Nephron (organoid): ENCODE measurements at regions not wholly inside any gene's neighbourhood (a gene's known extent, or its start where the extent isn't known, plus 50 kb on each side); places are given as distances from the start of the nearest gene placed in this dataset.

ENCODE experiments used
- H3K27ac Mint-ChIP-seq, 3 experiments: 2 replicates each; pipeline ENCODE4 v1.8.0; 2020; ENCODE audit warnings: mixed read lengths in 3 of 3, mild to moderate bottlenecking in 2 of 3, moderate library complexity in 1 of 3
- H3K27me3 Mint-ChIP-seq: 2 replicates; pipeline ENCODE4 v1.8.0; 2021; ENCODE audit warnings: low read depth, mild to moderate bottlenecking, moderate library complexity, mixed read lengths
- H3K36me3 Mint-ChIP-seq: 2 replicates; pipeline ENCODE4 v1.8.0; 2020; ENCODE audit warnings: low read depth, mixed read lengths
- H3K4me1 Mint-ChIP-seq: 2 replicates; pipeline ENCODE4 v1.8.0; 2020; ENCODE audit warnings: mixed read lengths
- H3K4me3 Mint-ChIP-seq, 3 experiments: 2 replicates each; pipeline ENCODE4 v1.8.0; 2020; ENCODE audit warnings: mild to moderate bottlenecking in 3 of 3, mixed read lengths in 3 of 3, moderate library complexity in 2 of 3
- H3K9me3 Mint-ChIP-seq: 2 replicates; pipeline ENCODE4 v1.8.0; 2020; ENCODE audit warnings: mixed read lengths
- TF ChIP-seq, protein P1 (sequence below), 3 experiments: fragments of 200-600 bp; sonication (generic); IDR thresholded peaks; one replicate each; pipeline ENCODE4 v1.5.0; 2021; ENCODE audit warnings: antibody characterized with exemption in 3 of 3; ENCODE audit not compliant: unreplicated experiment in 3 of 3

DNA sequence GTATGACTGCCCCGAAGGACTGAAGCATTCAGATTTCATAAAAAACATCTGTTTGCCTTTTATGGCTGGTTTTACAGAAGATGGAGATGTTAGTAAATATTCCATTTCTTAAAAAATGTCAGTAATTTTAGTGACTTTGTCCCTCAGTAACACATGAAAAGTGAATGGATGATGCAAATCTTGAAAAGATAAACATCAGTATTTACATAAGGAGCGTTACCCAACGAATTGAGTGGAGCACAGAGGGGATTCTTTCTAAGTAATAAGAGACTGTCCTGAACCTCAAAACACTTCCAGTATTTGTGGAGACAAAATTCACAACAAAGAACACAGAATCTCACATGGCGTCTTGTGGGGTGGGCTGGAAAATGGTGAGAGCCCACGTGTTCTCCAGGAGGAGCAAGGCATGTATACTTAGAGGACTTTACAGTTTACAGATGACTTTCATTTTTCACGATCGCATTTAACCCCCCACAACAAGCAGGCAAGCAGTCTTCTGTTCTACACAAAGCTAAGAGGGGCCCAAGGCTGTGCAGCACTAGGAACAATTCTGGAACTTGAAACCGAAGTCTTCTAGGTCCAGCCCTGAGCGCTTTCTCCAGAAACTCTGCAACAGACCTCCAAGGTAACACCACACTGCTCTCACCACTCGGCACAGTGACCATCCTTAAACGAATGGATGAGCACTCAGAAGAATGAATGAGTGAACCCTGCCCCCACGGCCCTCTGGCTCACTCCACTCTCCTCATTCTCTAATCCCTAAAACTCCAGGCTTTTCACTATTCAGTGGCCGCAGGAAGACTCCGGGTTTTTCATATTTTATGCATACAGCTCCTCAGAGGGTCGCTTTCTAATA lies 709.8 kb downstream of the UQCRFS1 start:
- no peaks in the 10 kb centered on the region for H3K4me1 Mint-ChIP-seq
- no peaks in the 10 kb centered on the region for H3K36me3 Mint-ChIP-seq
- peaks cover 8% of the 10 kb centered on the region for H3K27me3 Mint-ChIP-seq
- no peak overlapping the region for H3K4me3 Mint-ChIP-seq
- no peak overlapping the region for H3K27ac Mint-ChIP-seq
- no peaks in the 10 kb centered on the region for H3K9me3 Mint-ChIP-seq
- TF ChIP-seq, protein P1, sequence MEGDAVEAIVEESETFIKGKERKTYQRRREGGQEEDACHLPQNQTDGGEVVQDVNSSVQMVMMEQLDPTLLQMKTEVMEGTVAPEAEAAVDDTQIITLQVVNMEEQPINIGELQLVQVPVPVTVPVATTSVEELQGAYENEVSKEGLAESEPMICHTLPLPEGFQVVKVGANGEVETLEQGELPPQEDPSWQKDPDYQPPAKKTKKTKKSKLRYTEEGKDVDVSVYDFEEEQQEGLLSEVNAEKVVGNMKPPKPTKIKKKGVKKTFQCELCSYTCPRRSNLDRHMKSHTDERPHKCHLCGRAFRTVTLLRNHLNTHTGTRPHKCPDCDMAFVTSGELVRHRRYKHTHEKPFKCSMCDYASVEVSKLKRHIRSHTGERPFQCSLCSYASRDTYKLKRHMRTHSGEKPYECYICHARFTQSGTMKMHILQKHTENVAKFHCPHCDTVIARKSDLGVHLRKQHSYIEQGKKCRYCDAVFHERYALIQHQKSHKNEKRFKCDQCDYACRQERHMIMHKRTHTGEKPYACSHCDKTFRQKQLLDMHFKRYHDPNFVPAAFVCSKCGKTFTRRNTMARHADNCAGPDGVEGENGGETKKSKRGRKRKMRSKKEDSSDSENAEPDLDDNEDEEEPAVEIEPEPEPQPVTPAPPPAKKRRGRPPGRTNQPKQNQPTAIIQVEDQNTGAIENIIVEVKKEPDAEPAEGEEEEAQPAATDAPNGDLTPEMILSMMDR (IDR thresholded peaks at IDR 0.05; ENCODE audit: unreplicated experiment in 3 of 3): no peak

DNA sequence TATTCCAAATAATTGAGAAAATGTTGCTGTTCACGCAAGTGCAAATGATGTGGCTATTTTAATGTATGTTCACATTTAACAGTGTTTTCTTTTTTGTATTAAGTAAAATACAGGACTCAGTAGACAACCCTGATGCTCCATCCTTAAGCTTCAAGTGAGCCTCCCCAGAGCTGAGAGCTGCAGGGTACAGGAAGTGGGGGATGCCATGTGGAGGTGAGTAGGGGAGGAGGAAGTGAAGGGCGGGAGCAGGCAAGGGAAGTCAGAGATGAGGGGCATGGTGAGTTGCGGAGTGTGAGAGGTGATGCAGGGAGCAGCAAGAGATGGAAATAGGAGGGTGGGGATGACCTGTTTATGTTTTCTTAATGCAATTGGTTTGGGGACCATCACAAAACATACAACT lies 711.0 kb downstream of the UQCRFS1 start:
- TF ChIP-seq, protein P1 (IDR thresholded peaks at IDR 0.05; ENCODE audit: unreplicated experiment in 3 of 3): no peak
- Mint-ChIP-seq H3K4me1 (no peaks in the 10 kb centered on the region), H3K9me3 (no peaks in the 10 kb centered on the region), H3K36me3 (no peaks in the 10 kb centered on the region), H3K27me3 (peaks cover 8% of the 10 kb centered on the region), H3K27ac (no peak overlapping the region), H3K4me3 (no peak overlapping the region)

DNA sequence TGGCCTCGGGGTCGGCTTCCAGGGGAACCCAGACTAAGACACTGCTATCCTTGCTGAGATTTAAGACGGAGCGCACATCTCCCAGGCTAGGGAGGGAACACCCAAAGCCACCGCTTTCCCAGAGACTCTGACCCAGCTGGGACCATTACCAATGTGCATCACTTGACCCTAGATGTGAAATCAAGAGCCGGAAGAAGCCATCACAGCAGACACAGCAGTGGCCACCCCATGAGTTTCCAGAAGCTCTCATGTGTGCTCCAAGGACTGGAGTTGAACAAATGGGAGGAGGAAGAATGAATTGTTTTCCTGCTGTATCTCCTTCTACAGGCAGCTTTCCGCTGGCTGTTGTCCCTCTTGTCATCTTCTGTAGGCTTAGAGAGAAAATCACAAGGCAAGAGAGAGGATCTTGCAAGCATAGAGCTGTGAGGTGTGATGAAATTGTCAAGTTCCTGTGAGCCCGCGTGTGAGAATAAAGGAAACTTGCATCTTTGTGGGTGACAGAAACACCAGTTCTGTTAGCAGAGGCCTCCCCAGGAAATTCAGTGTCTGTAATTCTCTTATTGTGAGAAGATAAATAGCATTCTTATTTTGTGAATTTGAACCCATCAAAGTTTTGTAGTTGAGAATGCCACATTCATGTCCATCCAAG lies 711.8 kb downstream of the UQCRFS1 start:
- H3K27ac Mint-ChIP-seq: no peak overlapping the region
- H3K9me3 Mint-ChIP-seq: no peaks in the 10 kb centered on the region
- H3K36me3 Mint-ChIP-seq: no peaks in the 10 kb centered on the region
- TF ChIP-seq, protein P1 (IDR thresholded peaks at IDR 0.05; ENCODE audit: unreplicated experiment in 3 of 3): no peak
- no peaks in the 10 kb centered on the region for H3K4me1 Mint-ChIP-seq
- H3K4me3 Mint-ChIP-seq: no peak overlapping the region
- H3K27me3 Mint-ChIP-seq: peaks cover 8% of the 10 kb centered on the region

DNA sequence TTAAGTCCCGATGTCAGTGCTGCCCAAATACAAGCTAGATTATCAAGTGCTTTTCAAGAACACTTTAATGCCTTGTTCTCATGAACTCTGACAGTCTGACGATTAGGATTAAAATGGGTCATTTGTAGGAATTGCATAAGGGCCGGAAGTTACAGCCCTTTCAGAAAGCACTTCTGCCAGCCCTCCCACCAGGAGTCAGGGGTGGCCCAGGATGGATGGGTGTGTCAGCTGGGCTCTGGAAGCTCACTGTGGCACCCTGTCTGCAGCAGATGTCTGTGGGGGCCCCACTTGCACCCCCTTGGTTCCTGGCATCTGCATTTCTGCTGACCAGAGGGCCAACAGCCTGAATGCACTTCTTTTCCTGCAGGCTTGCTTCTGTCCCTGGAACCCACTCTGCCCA lies 712.7 kb downstream of the UQCRFS1 start:
- Mint-ChIP-seq H3K36me3 (no peaks in the 10 kb centered on the region), H3K27ac (no peak overlapping the region), H3K27me3 (peaks cover 8% of the 10 kb centered on the region), H3K4me3 (no peak overlapping the region), H3K9me3 (no peaks in the 10 kb centered on the region), H3K4me1 (no peaks in the 10 kb centered on the region)
- TF ChIP-seq, protein P1 (IDR thresholded peaks at IDR 0.05; ENCODE audit: unreplicated experiment in 3 of 3): no peak

DNA sequence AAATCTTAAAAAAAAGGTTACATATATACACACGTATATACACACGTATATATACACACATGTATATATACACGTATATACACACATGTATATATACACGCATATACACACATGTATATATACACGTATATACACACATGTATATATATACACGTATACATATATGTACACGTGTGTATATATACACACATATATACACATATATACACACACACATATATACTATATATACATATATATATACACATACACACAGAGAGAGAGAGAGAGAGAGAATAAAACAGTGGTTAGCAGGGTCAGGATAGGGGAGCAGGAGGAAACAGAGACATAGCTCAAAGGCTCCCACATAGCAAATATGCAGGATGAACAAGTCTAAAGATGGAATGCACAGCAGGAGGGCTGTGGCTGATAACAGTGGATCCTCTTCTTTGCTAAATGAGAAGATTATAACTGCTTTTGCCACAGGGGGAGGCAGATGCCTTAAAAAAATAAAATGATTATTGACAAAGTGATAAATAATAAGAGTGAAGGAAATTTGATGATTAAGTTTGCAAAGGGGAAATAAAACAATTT lies 714.5 kb downstream of the UQCRFS1 start:
- Mint-ChIP-seq H3K4me1 (peaks cover 6% of the 10 kb centered on the region), H3K27ac (no peak overlapping the region), H3K4me3 (no peak overlapping the region), H3K36me3 (no peaks in the 10 kb centered on the region), H3K27me3 (peaks cover 14% of the 10 kb centered on the region), H3K9me3 (no peaks in the 10 kb centered on the region)
- TF ChIP-seq, protein P1 (IDR thresholded peaks at IDR 0.05; ENCODE audit: unreplicated experiment in 3 of 3): no peak
